DOHH2 (cell line): ENCODE measurements at regions not wholly inside any gene's neighbourhood (a gene's known extent, or its start where the extent isn't known, plus 50 kb on each side); places are given as distances from the start of the nearest gene placed in this dataset.
"Not testable (repeated sequence)": the region's sequence is repeated elsewhere in the genome, so short reads cannot be mapped to it uniquely, and the experiment has no call there.

Experiments used
- H3F3A ChIP-seq: fragments of 200-600 bp; sonication (generic), shearing (Covaris generic); 2 replicates; pipeline ENCODE4 v1.6.0; 2016; ENCODE audit warnings: antibody characterized with exemption, mild to moderate bottlenecking; ENCODE audit not compliant: control insufficient read depth, insufficient read depth
- H3K27ac ChIP-seq: fragments of 200-600 bp; sonication (generic); 2 replicates; pipeline ENCODE4 v1.5.1; 2014; ENCODE audit warnings: low read depth, mild to moderate bottlenecking, low read length, moderate library complexity
- H3K27me3 ChIP-seq: fragments of 200-600 bp; sonication (generic); 2 replicates; pipeline ENCODE4 v1.6.1; 2014; ENCODE audit warnings: mild to moderate bottlenecking, low read length, mixed read lengths; ENCODE audit not compliant: control insufficient read depth
- H3K36me3 ChIP-seq: fragments of 200-600 bp; sonication (generic); 2 replicates; pipeline ENCODE4 v1.6.1; 2014; ENCODE audit warnings: mild to moderate bottlenecking, low read length, moderate library complexity, mixed read lengths; ENCODE audit not compliant: control insufficient read depth
- H3K4me1 ChIP-seq: fragments of 200-600 bp; sonication (generic); 2 replicates; pipeline ENCODE4 v1.6.1; 2014; ENCODE audit warnings: mild to moderate bottlenecking, low read length, mixed read lengths; ENCODE audit not compliant: control insufficient read depth
- H3K4me2 ChIP-seq: fragments of 200-600 bp; sonication (generic); 2 replicates; pipeline ENCODE4 v1.6.0; 2014; ENCODE audit warnings: mild to moderate bottlenecking, low read length, moderate library complexity
- H3K4me3 ChIP-seq: fragments of 200-600 bp; sonication (generic); 2 replicates; pipeline ENCODE4 v1.5.1; 2014; ENCODE audit warnings: mild to moderate bottlenecking, low read length, mixed read lengths
- H3K79me2 ChIP-seq: fragments of 200-600 bp; sonication (generic); 2 replicates; pipeline ENCODE4 v1.6.1; 2014; ENCODE audit warnings: mild to moderate bottlenecking, low read length, mixed read lengths; ENCODE audit not compliant: control insufficient read depth
- H3K9me2 ChIP-seq: fragments of 200-600 bp; sonication (generic); replicated peaks from 2 replicates; pipeline ENCODE4 v1.6.1; 2014; ENCODE audit warnings: mild to moderate bottlenecking, low read length, mixed read lengths; ENCODE audit not compliant: control insufficient read depth
- H3K9me3 ChIP-seq: fragments of 200-600 bp; sonication (generic); 2 replicates; pipeline ENCODE4 v1.6.1; 2014; ENCODE audit warnings: antibody characterized with exemption, low read length, mixed read lengths; ENCODE audit not compliant: control insufficient read depth, insufficient read depth
- H4K20me1 ChIP-seq: fragments of 200-600 bp; sonication (generic); 2 replicates; pipeline ENCODE4 v1.6.0; 2014; ENCODE audit warnings: low read depth, mild to moderate bottlenecking, antibody characterized with exemption, low read length, moderate library complexity; ENCODE audit not compliant: control insufficient read depth, insufficient read depth
- CTCF ChIP-seq: fragments of 200-600 bp; sonication (generic); IDR thresholded peaks from one replicate; pipeline ENCODE4 v1.5.1; 2014; ENCODE audit warnings: antibody characterized with exemption, mild to moderate bottlenecking, low read depth, low read length; ENCODE audit not compliant: poor library complexity, severe bottlenecking
- EZH2phosphoT487 ChIP-seq: fragments of 200-600 bp; sonication (generic); IDR thresholded peaks from 2 replicates; pipeline ENCODE4 v1.6.1; 2017; ENCODE audit warnings: borderline replicate concordance, mild to moderate bottlenecking, antibody characterized with exemption, low read length, moderate library complexity, mixed read lengths

- Histone ChIP-seq H3K4me2 (no peak overlapping the region), H3K9me2 (no peaks in the 10 kb centered on the region), H3K9me3 (no peaks in the 10 kb centered on the region), H3K27me3 (no peaks in the 10 kb centered on the region), H3K4me3 (no peak overlapping the region), H3K4me1 (no peaks in the 10 kb centered on the region), H3F3A (no peaks in the 10 kb centered on the region), H3K79me2 (no peaks in the 10 kb centered on the region), H4K20me1 (no peaks in the 10 kb centered on the region), H3K36me3 (no peaks in the 10 kb centered on the region), H3K27ac (no peak overlapping the region)
- no peak for TF ChIP-seq CTCF
- TF ChIP-seq EZH2phosphoT487: no peak
Observed at GRCh38 chrY:18650746-18651145, 104.2 kb downstream of the HSFY1 start.

- H3K4me2 ChIP-seq: no peak overlapping the region
- H3K4me1 ChIP-seq: no peaks in the 10 kb centered on the region
- no peak overlapping the region for H3K27ac ChIP-seq
- H3K27me3 ChIP-seq: no peaks in the 10 kb centered on the region
- TF ChIP-seq EZH2phosphoT487 (no peak), CTCF (no peak)
- no peaks in the 10 kb centered on the region for H3K79me2 ChIP-seq
- no peaks in the 10 kb centered on the region for H3K9me2 ChIP-seq
- no peak overlapping the region for H3K4me3 ChIP-seq
- H3K9me3 ChIP-seq: no peaks in the 10 kb centered on the region
- no peaks in the 10 kb centered on the region for H4K20me1 ChIP-seq
- no peaks in the 10 kb centered on the region for H3F3A ChIP-seq
- no peaks in the 10 kb centered on the region for H3K36me3 ChIP-seq
Observed at GRCh38 chrY:18664559-18664958, 109.0 kb downstream of the HSFY2 start.

GRCh38 chrY:18669790-18670189 is 103.7 kb downstream of the HSFY2 start:
- H3K4me2 ChIP-seq: no peak overlapping the region
- H3K27ac ChIP-seq: no peak overlapping the region
- H3K27me3 ChIP-seq: no peaks in the 10 kb centered on the region
- no peaks in the 10 kb centered on the region for H3K9me3 ChIP-seq
- H3F3A ChIP-seq: no peaks in the 10 kb centered on the region
- no peaks in the 10 kb centered on the region for H4K20me1 ChIP-seq
- H3K4me3 ChIP-seq: no peak overlapping the region
- no peak for TF ChIP-seq EZH2phosphoT487
- TF ChIP-seq CTCF: peak; percentile 61
- H3K9me2 ChIP-seq: no peaks in the 10 kb centered on the region
- H3K79me2 ChIP-seq: no peaks in the 10 kb centered on the region
- no peaks in the 10 kb centered on the region for H3K36me3 ChIP-seq
- H3K4me1 ChIP-seq: no peaks in the 10 kb centered on the region

GRCh38 chrY:18671970-18672369 is 101.6 kb downstream of the HSFY2 start:
- Histone ChIP-seq H3K79me2 (no peaks in the 10 kb centered on the region), H3K36me3 (no peaks in the 10 kb centered on the region), H3K4me2 (no peak overlapping the region), H3K4me3 (no peak overlapping the region), H3K4me1 (no peaks in the 10 kb centered on the region), H3K9me3 (no peaks in the 10 kb centered on the region), H3K27ac (no peak overlapping the region), H3K9me2 (no peaks in the 10 kb centered on the region), H3F3A (no peaks in the 10 kb centered on the region), H4K20me1 (no peaks in the 10 kb centered on the region), H3K27me3 (no peaks in the 10 kb centered on the region)
- TF ChIP-seq EZH2phosphoT487 (no peak), CTCF (no peak)

- H3K36me3 ChIP-seq, H3K4me2 ChIP-seq, H3K79me2 ChIP-seq, H3K9me3 ChIP-seq, H3K27ac ChIP-seq, H3K4me1 ChIP-seq, H3K4me3 ChIP-seq, H3K27me3 ChIP-seq, H3F3A ChIP-seq, H3K9me2 ChIP-seq, H4K20me1 ChIP-seq: not testable (repeated sequence)
Observed at GRCh38 chrY:18686027-18686426, 87.5 kb downstream of the HSFY2 start.
